Midbrain (tissue), 1 donor: ENCODE measurements at regions not wholly inside any gene's neighbourhood (a gene's known extent, or its start where the extent isn't known, plus 50 kb on each side); places are given as distances from the start of the nearest gene placed in this dataset.
A peak's percentile ranks its signal among the peaks of the same experiment; 100 is the strongest.

Experiments used
- DNase-seq: peaks from one replicate; lab custom pipeline; 2025; lab: John Stamatoyannopoulos, UW

GRCh38 chr7:26046878-26047277 is 105.1 kb upstream of the NFE2L3 start:
- DNase-seq, result no peak

GRCh38 chr7:26048663-26049062 is 103.3 kb upstream of the NFE2L3 start:
- no peak for DNase-seq

- DNase-seq, result no peak
Measured at GRCh38 chr7:26049081-26049480, 102.9 kb upstream of the NFE2L3 start.

DNA sequence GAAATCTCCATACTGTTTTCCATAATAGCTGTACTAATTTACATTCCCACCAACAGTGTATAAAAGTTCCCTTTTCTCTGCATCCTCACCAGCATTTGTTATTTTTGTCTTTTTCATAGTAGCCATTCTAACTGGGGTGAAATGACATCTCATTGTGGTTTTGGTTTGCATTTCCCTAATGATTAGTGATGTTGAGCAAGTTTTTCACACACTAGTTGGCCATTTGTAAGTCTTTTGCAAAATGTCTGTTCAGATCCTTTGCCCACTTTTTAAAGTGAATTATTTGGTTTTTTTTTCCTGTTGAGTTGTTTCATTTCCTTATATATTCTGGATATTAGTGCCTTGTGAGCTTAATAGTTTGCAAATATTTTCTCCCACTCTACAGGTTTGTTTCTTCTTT is 101.0 kb upstream of the NFE2L3 start:
- DNase-seq, result no peak

GRCh38 chr7:26052706-26053105 is 99.3 kb upstream of the NFE2L3 start:
- DNase-seq, result no peak

DNA sequence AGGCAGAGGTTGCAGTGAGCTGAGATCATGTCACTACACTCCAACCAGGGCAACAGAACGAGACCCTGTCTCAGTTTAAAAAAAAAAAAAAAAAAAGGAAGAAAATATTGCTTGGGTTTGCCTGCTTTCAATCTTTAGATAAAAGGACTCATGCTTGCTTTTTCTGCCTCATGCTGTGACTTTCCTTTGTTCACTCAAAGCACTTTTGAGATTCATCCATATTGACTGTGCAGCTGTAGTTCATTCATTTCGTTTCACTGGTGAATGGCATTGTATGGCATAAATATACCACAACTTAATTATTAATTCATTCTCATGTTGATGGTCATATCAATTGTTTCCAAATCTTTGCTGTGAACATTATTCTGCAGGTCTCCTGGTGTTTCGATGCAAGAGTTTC is 97.6 kb upstream of the NFE2L3 start:
- no peak for DNase-seq

DNA sequence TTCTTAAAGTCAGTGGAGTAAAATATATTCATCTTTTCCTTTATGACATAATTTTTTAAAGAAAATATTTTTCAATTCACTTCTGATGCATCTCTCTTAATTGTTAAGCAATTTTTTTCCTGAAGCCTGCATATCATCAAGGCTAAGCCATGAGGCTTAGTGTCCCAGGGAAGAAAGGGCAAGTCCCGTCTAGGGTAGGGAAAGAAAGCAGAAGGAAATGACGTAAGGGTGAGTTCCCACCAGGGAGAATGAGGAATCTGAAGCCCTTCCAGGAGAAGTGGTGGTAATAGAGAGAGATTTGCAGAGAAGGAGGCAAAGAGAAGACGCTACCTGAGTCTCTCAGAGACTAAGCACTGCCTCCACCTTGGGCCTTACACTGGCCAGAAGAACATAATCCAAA is 96.8 kb upstream of the NFE2L3 start:
- DNase-seq, result no peak

DNA sequence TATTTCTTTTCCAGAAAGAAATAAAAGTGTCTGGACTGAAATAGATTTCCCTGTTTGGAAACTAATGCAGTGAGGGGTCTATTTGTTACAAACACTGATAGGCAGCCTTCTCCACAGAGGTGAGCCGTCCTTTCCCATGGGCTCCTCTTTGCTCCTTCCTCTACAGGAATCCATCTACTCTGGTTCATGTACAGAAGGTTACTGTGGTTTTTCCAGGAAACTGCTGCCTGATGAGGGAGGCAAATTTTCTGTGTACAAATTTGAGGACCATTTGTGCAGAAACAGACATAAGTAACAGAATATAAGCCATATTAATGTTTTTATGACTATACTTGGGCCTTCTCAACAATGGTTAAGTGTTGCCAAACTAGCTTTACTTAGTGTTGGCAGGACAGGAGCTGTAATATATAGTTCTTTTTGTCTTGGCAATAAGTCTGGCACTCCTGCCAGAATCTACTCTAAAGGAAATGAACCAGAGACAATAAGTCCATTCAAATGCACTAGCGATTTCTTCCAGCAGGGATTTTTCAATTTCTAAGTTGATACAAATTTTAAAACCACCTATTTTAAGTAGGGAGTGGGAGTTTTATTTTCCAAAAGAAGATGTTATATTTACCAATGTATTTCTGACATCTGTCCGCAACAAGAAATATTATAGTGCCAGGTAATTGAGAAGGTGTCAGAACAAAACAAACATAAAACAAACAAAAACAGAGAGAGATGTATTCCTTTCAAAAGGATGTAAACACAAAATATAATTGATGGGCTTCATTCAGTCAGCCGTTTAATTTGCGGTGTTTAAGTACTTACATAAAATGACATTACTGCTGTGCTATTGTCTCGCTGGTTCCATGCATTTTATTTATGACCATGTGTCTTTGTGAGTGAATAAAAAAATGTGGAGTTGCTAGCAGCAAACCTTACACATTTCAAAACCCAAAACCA is 91.0 kb upstream of the NFE2L3 start:
- no peak for DNase-seq

GRCh38 chr7:26061678-26062603 is 90.1 kb upstream of the NFE2L3 start:
- no peak for DNase-seq

DNA sequence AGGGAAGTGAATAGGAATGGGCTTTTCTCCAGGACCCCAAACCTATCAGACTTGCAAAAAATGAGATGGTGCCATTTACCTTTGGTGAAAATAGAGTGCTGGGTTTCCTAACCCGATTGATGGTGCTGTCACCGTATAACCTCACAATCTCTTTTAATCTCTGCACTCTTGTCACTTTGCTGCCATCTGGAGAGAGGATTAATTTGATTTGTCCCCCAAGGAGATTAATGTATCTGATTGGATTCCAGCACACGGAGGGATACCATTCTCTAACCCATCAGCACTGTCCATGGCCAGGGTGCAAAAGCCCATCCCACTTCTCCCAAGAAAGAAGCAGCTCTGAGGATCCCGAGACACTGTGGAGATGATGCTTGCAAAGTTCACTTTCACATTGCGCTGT is 86.3 kb upstream of the NFE2L3 start:
- DNase-seq, result no peak

GRCh38 chr7:26066736-26067135 is 85.3 kb upstream of the NFE2L3 start:
- no peak for DNase-seq

- DNase-seq, result no peak
Measured at GRCh38 chr7:26070290-26070689, 81.7 kb upstream of the NFE2L3 start.

- no peak for DNase-seq
Measured at GRCh38 chr7:26071622-26072456, 80.2 kb upstream of the NFE2L3 start.

- no peak for DNase-seq
Measured at GRCh38 chr7:26073041-26073440, 79.0 kb upstream of the NFE2L3 start.

- no peak for DNase-seq
Measured at GRCh38 chr7:26074919-26075318, 77.1 kb upstream of the NFE2L3 start.

GRCh38 chr7:26076691-26077090 is 75.3 kb upstream of the NFE2L3 start:
- no peak for DNase-seq

DNA sequence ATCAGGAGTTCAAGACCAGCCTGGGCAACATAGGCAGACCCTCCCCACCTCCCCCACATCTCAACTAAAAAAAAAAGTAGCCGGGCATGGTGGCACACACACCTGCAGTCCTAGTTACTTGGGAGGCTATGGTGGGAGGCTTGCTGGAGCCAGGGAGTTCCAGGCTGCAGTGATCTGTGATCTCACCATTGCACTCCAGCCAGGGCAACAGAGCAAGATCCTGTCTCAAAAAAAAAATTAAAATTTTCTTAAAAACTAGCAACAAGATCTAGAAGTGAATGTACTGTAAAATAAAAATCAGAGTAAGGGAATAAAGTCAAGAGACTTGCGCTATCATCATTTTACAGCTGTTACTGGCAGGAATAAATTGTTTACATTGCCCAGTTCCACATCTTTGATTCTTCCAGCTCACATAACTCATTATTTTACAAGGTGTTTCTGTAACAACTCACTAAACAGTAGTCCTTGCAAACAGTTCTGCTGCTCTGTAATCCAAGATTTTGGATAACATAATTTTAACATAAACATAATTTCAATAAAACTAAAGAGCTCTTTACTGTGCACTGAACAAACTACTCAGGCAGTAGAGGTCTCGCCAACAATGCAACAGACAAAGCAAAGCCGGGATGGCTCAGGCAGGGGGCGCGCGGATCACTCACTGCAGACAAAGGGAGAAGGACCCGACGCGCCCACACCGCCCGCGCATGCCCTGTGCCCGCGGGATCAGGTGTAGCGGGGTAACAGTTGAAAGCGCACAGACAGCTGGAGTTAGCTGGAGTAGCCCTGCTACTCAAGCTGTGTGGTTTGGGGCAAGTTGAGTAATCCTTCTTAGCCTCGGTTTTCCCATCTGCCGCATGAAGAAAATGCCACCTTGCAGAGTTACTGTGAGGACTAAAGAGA is 73.3 kb upstream of the NFE2L3 start:
- DNase-seq, result peak; percentile 65

DNA sequence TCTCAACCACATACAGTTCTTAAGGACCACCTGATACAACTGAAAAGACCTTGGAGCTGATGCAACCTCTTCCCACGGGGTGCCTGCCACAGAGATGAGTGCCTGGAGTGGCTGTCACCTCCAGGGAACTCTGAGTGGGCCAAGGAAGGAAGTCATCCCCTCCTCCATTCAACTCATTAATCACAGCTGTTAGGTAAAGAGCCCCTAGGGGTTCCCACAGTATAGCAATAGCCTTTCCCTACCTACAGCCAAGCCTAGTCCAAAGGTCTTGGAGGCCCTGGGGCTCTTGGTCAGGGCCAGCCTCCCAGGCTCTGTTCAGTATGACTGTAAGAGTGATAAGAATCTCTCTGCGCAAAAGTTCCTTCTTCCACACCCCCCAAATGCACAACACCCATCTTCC is 70.4 kb upstream of the NFE2L3 start:
- DNase-seq, result no peak

DNA sequence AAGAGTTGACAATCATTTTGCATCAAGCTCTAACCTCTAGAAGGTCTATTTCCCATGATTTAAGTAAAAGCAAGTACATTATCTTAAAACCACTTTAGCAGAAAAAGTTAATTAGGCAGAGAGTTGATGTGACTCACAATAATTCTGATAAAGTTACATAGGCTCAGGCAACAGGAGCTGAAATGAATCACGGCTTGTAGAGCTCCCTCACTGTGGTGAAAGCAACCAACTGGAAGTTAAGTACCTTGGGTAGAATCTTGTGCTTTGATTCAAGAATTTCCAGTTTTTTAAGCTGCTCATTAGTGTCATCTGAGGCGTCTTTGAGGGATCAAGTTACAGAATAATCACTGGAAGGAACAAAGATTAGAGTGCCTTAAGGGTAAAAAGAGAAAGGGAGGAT is 68.9 kb upstream of the NFE2L3 start:
- no peak for DNase-seq

DNA sequence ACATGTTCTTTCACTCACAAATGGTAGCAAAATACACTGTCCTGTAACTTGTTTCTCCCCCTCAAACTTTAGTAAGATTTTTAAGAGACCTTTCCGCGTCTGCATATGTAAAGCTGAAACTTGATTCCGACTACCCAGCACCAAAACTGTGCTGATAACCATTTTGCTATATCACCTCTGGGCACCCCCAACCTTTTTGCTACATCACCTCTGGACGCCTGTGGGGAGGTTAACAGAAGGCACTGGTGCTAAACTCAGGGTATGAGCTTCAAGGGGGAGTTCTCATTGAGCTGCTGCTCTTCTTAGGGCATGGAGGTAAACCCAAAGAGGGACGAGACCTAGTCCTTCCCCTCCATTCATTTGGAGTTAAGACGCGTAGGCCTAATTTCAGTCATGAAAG is 67.6 kb upstream of the NFE2L3 start:
- no peak for DNase-seq

DNA sequence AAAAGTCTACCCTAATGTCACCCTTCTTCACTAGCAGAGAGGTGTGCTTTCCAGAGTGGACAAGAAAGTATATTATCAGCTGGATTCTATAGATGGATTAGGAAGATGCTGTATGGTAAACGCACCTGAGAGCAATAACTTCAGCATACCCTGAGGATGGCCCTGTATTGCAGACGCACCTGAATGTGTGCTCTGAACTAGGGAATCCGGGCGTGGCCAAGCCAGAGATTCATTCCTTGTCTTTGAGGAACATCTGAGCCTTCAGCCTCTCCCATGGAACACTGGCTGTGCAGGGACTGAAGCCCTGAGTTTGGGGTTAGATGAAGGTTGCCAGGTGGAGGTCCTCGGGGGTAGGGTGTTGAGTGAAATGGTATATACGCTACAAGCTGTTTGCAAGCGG is 66.2 kb upstream of the NFE2L3 start:
- no peak for DNase-seq
